ENCODE measurements at regions not wholly inside any gene's neighbourhood (a gene's known extent, or its start where the extent isn't known, plus 50 kb on each side); places are given as distances from the start of the nearest gene placed in this dataset.

DNA sequence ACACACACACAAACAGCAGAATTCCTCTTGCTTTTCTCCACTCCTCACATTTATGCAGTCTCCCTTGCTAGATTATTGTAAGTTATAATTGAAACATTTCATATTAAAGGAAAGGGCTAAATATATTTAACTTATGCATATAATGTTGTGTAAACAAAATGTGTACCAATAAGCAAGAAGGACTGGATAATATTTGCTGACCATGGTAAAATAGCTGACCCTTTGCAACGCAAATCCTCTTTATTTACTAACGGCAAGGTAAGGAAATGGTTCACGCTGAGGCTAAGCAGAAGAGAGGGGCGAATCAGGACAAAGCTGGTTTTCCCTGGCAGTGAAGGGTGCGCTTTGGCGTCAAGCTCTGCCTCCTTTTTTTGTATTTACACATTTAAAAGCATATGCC lies 154.2 kb upstream of the IRX4 start:
- Histone ChIP-seq H3K4me2 (no peak overlapping the region), H3K4me3 (no peak overlapping the region), H3K9ac (no peak overlapping the region), H3K36me3 (no peaks in the 10 kb centered on the region), H3K27ac (no peak overlapping the region), H2AFZ (replicated peaks) (no peak overlapping the region), H3K9me3 (ENCODE audit: low read depth) (no peaks in the 10 kb centered on the region), H3F3A (ENCODE audit: low read depth) (no peaks in the 10 kb centered on the region), H3K79me2 (ENCODE audit: low read depth) (no peaks in the 10 kb centered on the region), H3K4me1 (no peaks in the 10 kb centered on the region), H4K20me1 (ENCODE audit: low read depth) (no peaks in the 10 kb centered on the region), H3K27me3 (peaks cover 62% of the 10 kb centered on the region)
- no peak for DNase-seq (ENCODE audit: low spot score)
- peaks cover 13% of the 10 kb centered on the region for H3K27me3 Mint-ChIP-seq (ENCODE audit: insufficient read depth, low read depth)
- TF ChIP-seq, protein P1, sequence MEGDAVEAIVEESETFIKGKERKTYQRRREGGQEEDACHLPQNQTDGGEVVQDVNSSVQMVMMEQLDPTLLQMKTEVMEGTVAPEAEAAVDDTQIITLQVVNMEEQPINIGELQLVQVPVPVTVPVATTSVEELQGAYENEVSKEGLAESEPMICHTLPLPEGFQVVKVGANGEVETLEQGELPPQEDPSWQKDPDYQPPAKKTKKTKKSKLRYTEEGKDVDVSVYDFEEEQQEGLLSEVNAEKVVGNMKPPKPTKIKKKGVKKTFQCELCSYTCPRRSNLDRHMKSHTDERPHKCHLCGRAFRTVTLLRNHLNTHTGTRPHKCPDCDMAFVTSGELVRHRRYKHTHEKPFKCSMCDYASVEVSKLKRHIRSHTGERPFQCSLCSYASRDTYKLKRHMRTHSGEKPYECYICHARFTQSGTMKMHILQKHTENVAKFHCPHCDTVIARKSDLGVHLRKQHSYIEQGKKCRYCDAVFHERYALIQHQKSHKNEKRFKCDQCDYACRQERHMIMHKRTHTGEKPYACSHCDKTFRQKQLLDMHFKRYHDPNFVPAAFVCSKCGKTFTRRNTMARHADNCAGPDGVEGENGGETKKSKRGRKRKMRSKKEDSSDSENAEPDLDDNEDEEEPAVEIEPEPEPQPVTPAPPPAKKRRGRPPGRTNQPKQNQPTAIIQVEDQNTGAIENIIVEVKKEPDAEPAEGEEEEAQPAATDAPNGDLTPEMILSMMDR (IDR thresholded peaks at IDR 0.05) = no peak
- TF ChIP-seq EZH2phosphoT487 (IDR thresholded peaks at IDR 0.05) (no peak), EZH2 (IDR thresholded peaks at IDR 0.05) (no peak)
- H3K27ac Mint-ChIP-seq = no peak overlapping the region
- H3K4me3 Mint-ChIP-seq = no peak overlapping the region
- peaks cover 3% of the 10 kb centered on the region for H3K9me3 Mint-ChIP-seq
- no peaks in the 10 kb centered on the region for H3K36me3 Mint-ChIP-seq
- peaks cover 16% of the 10 kb centered on the region for H3K4me1 Mint-ChIP-seq

DNA sequence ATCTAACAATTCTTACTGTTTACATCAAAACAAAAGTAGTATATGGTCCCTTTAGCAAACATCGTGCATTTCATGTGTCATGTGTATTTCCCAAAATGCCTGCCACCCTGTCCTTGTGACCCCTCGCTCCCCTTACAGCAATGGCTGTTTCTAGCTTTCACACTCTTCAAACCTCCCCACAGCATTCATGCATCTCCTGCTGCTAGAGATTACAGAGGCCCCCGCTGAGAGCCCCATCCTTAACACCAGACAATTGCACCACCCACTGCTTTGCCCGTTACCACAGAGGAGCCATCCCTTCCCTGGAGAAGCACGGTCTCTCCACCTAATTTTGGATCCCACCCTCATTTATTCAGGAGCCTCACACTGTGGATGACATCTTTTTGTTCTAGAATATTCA lies 149.7 kb upstream of the IRX4 start:
- Histone ChIP-seq H3K4me1 (no peaks in the 10 kb centered on the region), H3K27me3 (peaks cover 52% of the 10 kb centered on the region), H2AFZ (replicated peaks) (no peak overlapping the region), H3K9ac (no peak overlapping the region), H3K27ac (no peak overlapping the region), H3K9me3 (ENCODE audit: low read depth) (peaks cover 5% of the 10 kb centered on the region), H4K20me1 (ENCODE audit: low read depth) (no peaks in the 10 kb centered on the region), H3K4me2 (no peak overlapping the region), H3K36me3 (no peaks in the 10 kb centered on the region), H3F3A (ENCODE audit: low read depth) (no peaks in the 10 kb centered on the region), H3K4me3 (no peak overlapping the region), H3K79me2 (ENCODE audit: low read depth) (no peaks in the 10 kb centered on the region)
- H3K27ac Mint-ChIP-seq = no peak overlapping the region
- no peak overlapping the region for H3K4me3 Mint-ChIP-seq
- H3K4me1 Mint-ChIP-seq = peaks cover 16% of the 10 kb centered on the region
- H3K36me3 Mint-ChIP-seq = no peaks in the 10 kb centered on the region
- no peak for DNase-seq (ENCODE audit: low spot score)
- H3K9me3 Mint-ChIP-seq = peaks cover 3% of the 10 kb centered on the region
- no peak for TF ChIP-seq EZH2phosphoT487 (IDR thresholded peaks at IDR 0.05)
- TF ChIP-seq, protein P1 (IDR thresholded peaks at IDR 0.05) = no peak
- TF ChIP-seq EZH2 (IDR thresholded peaks at IDR 0.05) = no peak
- H3K27me3 Mint-ChIP-seq (ENCODE audit: insufficient read depth, low read depth) = peaks cover 13% of the 10 kb centered on the region

DNA sequence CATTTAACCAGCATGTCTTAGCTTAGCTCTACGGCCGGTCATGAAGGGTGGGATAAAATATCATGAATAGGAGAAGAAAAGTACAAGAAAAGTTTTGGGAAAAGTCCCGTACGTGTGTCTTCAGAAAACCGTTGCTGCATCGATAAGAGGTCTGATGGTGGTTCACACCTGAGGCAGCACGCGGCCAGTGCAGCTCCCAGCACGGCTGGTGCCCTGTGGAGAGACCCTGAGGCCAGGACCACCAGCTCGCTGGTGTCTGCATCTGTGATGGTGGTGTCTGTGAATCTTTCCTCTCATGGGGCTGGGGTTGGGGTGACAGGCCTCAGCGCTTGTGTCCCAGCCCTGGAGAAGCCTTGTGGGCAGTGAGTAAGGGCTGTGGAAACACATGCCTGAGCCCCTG lies 148.9 kb upstream of the IRX4 start:
- no peak for DNase-seq (ENCODE audit: low spot score)
- H3K4me1 Mint-ChIP-seq = peaks cover 16% of the 10 kb centered on the region
- TF ChIP-seq EZH2 (IDR thresholded peaks at IDR 0.05) (no peak), EZH2phosphoT487 (IDR thresholded peaks at IDR 0.05) (no peak)
- TF ChIP-seq, protein P1 (IDR thresholded peaks at IDR 0.05) = no peak
- H3K27ac ChIP-seq = no peak overlapping the region
- H3K36me3 ChIP-seq = no peaks in the 10 kb centered on the region
- H4K20me1 ChIP-seq (ENCODE audit: low read depth) = no peaks in the 10 kb centered on the region
- no peaks in the 10 kb centered on the region for H3F3A ChIP-seq (ENCODE audit: low read depth)
- H3K4me3 Mint-ChIP-seq = no peak overlapping the region
- no peak overlapping the region for H3K9ac ChIP-seq
- peaks cover 43% of the 10 kb centered on the region for H3K27me3 ChIP-seq
- no peak overlapping the region for H3K27ac Mint-ChIP-seq
- no peaks in the 10 kb centered on the region for H3K36me3 Mint-ChIP-seq
- H3K9me3 ChIP-seq (ENCODE audit: low read depth) = peaks cover 5% of the 10 kb centered on the region
- H3K4me2 ChIP-seq = no peak overlapping the region
- no peak overlapping the region for H3K4me3 ChIP-seq
- no peak overlapping the region for H2AFZ ChIP-seq (replicated peaks)
- no peaks in the 10 kb centered on the region for H3K79me2 ChIP-seq (ENCODE audit: low read depth)
- peaks cover 13% of the 10 kb centered on the region for H3K27me3 Mint-ChIP-seq (ENCODE audit: insufficient read depth, low read depth)
- peaks cover 3% of the 10 kb centered on the region for H3K9me3 Mint-ChIP-seq
- H3K4me1 ChIP-seq = no peaks in the 10 kb centered on the region

Data from neural progenitor cell (in vitro differentiated cells).